ENCODE measurements at regions not wholly inside any gene's neighbourhood (a gene's known extent, or its start where the extent isn't known, plus 50 kb on each side); places are given as distances from the start of the nearest gene placed in this dataset.
A peak's percentile ranks its signal among the peaks of the same experiment; 100 is the strongest.

DNA sequence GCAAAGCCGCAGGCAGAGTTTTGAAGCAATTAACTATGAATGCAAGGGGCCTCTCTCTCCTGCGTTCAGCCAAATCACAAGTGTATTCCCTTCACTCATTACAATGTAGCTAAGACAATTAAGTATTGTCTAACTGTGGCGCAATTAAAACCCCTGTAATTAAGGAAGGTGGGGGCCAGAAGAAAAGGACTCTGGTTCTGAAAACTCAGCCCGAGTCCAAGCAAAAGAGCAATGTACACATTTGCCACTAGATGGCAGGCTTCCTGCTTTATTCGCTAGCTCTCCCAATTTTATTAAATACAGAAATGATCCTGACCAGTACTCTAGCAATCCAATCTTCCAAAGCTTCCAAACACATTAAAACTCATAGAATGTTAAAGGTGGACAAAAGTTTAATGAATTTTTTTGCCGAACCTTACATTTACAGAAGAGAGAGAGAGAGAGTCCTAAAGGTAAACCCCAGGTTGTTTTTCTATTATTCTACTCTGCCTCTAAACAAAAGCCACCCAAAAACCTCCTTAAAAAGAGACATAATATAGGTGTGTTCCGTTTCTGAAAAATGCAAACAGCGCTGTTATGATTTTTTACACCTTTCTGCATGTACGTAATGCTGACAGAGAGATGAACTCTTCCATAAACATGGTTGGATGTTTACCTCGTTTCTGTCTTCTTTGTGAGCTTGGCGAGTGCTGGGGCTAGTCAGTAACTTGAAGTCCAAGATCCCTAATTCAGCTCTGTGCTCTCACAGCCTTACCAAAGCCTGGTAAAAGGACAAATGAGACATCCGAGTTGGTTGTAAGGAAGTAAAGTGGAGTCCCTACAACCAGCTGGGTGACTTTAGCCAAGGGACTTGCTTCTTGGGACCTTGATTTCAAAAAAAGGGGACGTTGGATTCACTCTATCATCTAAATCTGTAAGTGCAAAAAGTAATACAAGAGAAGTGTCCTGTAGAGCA is 50.9 kb upstream of the VASH1 start:
- peak overlapping the region; percentile 30 for H3K27ac Mint-ChIP-seq (ENCODE audit: unreplicated experiment)
- DNase-seq (ENCODE audit: low spot score) = peak; percentile 26

More for the DNA sequence above, 50.9 kb upstream of the VASH1 start:
- H3K9me3 Mint-ChIP-seq (ENCODE audit: unreplicated experiment) = no peaks in the 10 kb centered on the region
- H3K36me3 Mint-ChIP-seq (ENCODE audit: low read depth, unreplicated experiment) = no peaks in the 10 kb centered on the region
- peaks cover 23% of the 10 kb centered on the region for H3K4me1 Mint-ChIP-seq (ENCODE audit: unreplicated experiment)
- peaks cover 2% of the 10 kb centered on the region for H3K27me3 Mint-ChIP-seq (ENCODE audit: unreplicated experiment)
- TF ChIP-seq, protein P1, sequence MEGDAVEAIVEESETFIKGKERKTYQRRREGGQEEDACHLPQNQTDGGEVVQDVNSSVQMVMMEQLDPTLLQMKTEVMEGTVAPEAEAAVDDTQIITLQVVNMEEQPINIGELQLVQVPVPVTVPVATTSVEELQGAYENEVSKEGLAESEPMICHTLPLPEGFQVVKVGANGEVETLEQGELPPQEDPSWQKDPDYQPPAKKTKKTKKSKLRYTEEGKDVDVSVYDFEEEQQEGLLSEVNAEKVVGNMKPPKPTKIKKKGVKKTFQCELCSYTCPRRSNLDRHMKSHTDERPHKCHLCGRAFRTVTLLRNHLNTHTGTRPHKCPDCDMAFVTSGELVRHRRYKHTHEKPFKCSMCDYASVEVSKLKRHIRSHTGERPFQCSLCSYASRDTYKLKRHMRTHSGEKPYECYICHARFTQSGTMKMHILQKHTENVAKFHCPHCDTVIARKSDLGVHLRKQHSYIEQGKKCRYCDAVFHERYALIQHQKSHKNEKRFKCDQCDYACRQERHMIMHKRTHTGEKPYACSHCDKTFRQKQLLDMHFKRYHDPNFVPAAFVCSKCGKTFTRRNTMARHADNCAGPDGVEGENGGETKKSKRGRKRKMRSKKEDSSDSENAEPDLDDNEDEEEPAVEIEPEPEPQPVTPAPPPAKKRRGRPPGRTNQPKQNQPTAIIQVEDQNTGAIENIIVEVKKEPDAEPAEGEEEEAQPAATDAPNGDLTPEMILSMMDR (IDR thresholded peaks at IDR 0.05; ENCODE audit: unreplicated experiment) = peak; percentile 81
- H3K4me3 Mint-ChIP-seq (ENCODE audit: unreplicated experiment) = no peak overlapping the region

Data from endothelial cell (in vitro differentiated cells).